WTC11 (cell line): ENCODE measurements at regions not wholly inside any gene's neighbourhood (a gene's known extent, or its start where the extent isn't known, plus 50 kb on each side); places are given as distances from the start of the nearest gene placed in this dataset.

Experiments used
- ATAC-seq: fragments of 200-7000 bp; cut with Tn5 transposase; 2 replicates; pipeline ENCODE4 v1.10.0; 2021; ENCODE audit warnings: mild to moderate bottlenecking, moderate library complexity
- CTCF ChIA-PET: fragments of 300-600 bp; sonication (Branson Sonifier 250); formaldehyde crosslinking; loops from one replicate; lab custom pipeline; 2021; ENCODE audit warnings: antibody characterized with exemption; lab: Charles Lee
- POLR2A ChIA-PET: fragments of 350-600 bp; sonication (Branson Sonifier 250); formaldehyde crosslinking; loops from one replicate; lab custom pipeline; 2021; ENCODE audit warnings: antibody characterized with exemption; lab: Charles Lee
- DNase-seq: peaks from one replicate; pipeline ENCODE4 v3.0.0; 2021; ENCODE audit warnings: low spot score
- H3K27ac Mint-ChIP-seq: 2 replicates; pipeline ENCODE4 v1.8.0; 2021; ENCODE audit warnings: mixed read lengths
- H3K27me3 Mint-ChIP-seq: 2 replicates; pipeline ENCODE4 v1.8.0; 2021; ENCODE audit warnings: low read depth, mild to moderate bottlenecking, moderate library complexity, mixed read lengths
- H3K36me3 Mint-ChIP-seq: 2 replicates; pipeline ENCODE4 v1.8.0; 2021; ENCODE audit warnings: mixed read lengths
- H3K4me1 Mint-ChIP-seq: 2 replicates; pipeline ENCODE4 v1.8.0; 2022; ENCODE audit warnings: mixed read lengths
- H3K4me3 Mint-ChIP-seq: 2 replicates; pipeline ENCODE4 v1.8.0; 2021; ENCODE audit warnings: mild to moderate bottlenecking, moderate library complexity, mixed read lengths
- H3K9me3 Mint-ChIP-seq: 2 replicates; pipeline ENCODE4 v1.8.0; 2021; ENCODE audit warnings: mixed read lengths
- AR ChIP-seq: fragments of 250-450 bp; sonication (Bioruptor Pico); IDR thresholded peaks from 2 replicates; pipeline ENCODE4 v1.9.0; 2021; ENCODE audit warnings: mild to moderate bottlenecking
- GABPB1 ChIP-seq: sonication (generic); formaldehyde crosslinking; IDR thresholded peaks from 2 replicates; pipeline ENCODE4 v1.8.1; 2023; ENCODE audit warnings: mild to moderate bottlenecking, missing genetic modification reagents
- MLX ChIP-seq: sonication (generic); formaldehyde crosslinking; IDR thresholded peaks from 2 replicates; pipeline ENCODE4 v1.8.1; 2023; ENCODE audit warnings: mild to moderate bottlenecking, missing genetic modification reagents, moderate library complexity
- MXD4 ChIP-seq: fragments of 250-450 bp; sonication (Bioruptor Pico); IDR thresholded peaks from 2 replicates; pipeline ENCODE4 v1.8.0; 2021; ENCODE audit warnings: mild to moderate bottlenecking, moderate library complexity, borderline replicate concordance
- NFYB ChIP-seq: sonication (generic); formaldehyde crosslinking; conservative IDR thresholded peaks from 2 replicates; pipeline ENCODE4 v1.8.0; 2022; ENCODE audit warnings: low read depth, missing genetic modification reagents
- NR2C2 ChIP-seq: sonication (generic); formaldehyde crosslinking; IDR thresholded peaks from 2 replicates; pipeline ENCODE4 v1.8.0; 2022; ENCODE audit warnings: mild to moderate bottlenecking, missing genetic modification reagents
- TP53 ChIP-seq: sonication (generic); formaldehyde crosslinking; IDR thresholded peaks from 2 replicates; pipeline ENCODE4 v1.8.1; 2023; ENCODE audit warnings: mild to moderate bottlenecking, missing genetic modification reagents
- USF1 ChIP-seq: sonication (generic); formaldehyde crosslinking; IDR thresholded peaks from 2 replicates; pipeline ENCODE4 v1.8.0; 2022; ENCODE audit warnings: mild to moderate bottlenecking, missing genetic modification reagents
- USF2 ChIP-seq: sonication (generic); formaldehyde crosslinking; IDR thresholded peaks from 2 replicates; pipeline ENCODE4 v1.8.1; 2023; ENCODE audit warnings: mild to moderate bottlenecking, missing genetic modification reagents, moderate library complexity
- ZBTB21 ChIP-seq: sonication (generic); formaldehyde crosslinking; IDR thresholded peaks from 2 replicates; pipeline ENCODE4 v1.8.1; 2023; ENCODE audit warnings: mild to moderate bottlenecking, missing genetic modification reagents, borderline replicate concordance
- ZNF121 ChIP-seq: sonication (generic); formaldehyde crosslinking; IDR thresholded peaks from 2 replicates; pipeline ENCODE4 v1.8.0; 2023; ENCODE audit warnings: missing genetic modification reagents
- ZNF138 ChIP-seq: sonication (generic); formaldehyde crosslinking; conservative IDR thresholded peaks from 2 replicates; pipeline ENCODE4 v1.8.1; 2022; ENCODE audit warnings: mild to moderate bottlenecking, moderate library complexity, missing genetic modification reagents
- ZNF425 ChIP-seq: fragments of 250-450 bp; sonication (Bioruptor Pico); conservative IDR thresholded peaks from 2 replicates; pipeline ENCODE4 v1.9.0; 2021; ENCODE audit warnings: mild to moderate bottlenecking
- ZNF512 ChIP-seq: sonication (generic); formaldehyde crosslinking; IDR thresholded peaks from 2 replicates; pipeline ENCODE4 v1.8.1; 2022; ENCODE audit warnings: missing genetic modification reagents, borderline replicate concordance
- TF ChIP-seq, protein P1 (sequence below): sonication (generic); formaldehyde crosslinking; conservative IDR thresholded peaks from 2 replicates; pipeline ENCODE4 v1.8.1; 2022; ENCODE audit warnings: mild to moderate bottlenecking, missing genetic modification reagents

GRCh38 chr12:132423820-132424645 lies 65.9 kb upstream of the FBRSL1 start (continued):
- TF ChIP-seq ZNF512, result no peak
- TF ChIP-seq, all 79 proteins: peak for 0

DNA sequence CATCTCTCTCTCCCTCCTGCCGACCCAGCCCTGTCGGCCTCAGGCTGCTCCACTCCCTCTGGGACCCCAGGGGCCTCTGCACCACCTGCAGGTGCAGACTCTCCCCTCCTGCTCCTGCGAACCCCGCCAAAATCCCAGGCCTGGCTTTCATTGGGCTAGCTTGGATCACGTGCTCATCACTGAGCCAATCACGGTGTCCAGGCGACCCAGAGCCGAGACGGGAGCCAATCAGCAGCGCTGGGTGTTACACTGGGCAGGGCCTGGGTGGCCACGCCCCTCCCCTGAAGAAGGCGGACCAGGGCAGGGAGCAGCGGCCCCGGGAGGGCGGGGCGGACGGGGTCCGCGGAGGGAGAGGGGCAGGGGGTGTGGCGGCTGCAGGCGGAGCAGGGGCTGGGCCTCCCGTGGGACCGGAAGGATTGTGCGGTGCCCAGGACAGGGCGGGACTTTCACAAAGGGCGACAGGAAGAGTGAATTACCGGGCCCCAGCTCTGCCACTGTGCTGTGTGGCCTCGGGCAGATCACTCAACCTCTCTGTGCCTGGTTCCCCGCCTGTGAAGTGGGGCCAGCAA lies 66.6 kb upstream of the FBRSL1 start:
- Mint-ChIP-seq H3K4me3 (no peak overlapping the region), H3K9me3 (peaks cover 23% of the 10 kb centered on the region), H3K36me3 (peaks cover 13% of the 10 kb centered on the region), H3K27ac (no peak overlapping the region), H3K4me1 (no peaks in the 10 kb centered on the region; the same call in 1 of the 2 replicates), H3K27me3 (peaks cover 98% of the 10 kb centered on the region)
- ATAC-seq, result peak; percentile 71
- ChIA-PET POLR2A (no interaction called here), CTCF (interaction anchor here (1.5 to 1.6 kb wide), 2 partner anchors 9 to 121 kb away, joined by 4 to 8 read pairs; no protein-coding TSS in a partner anchor)
- DNase-seq, result peak; percentile 41
- peak; percentile 80 for TF ChIP-seq USF2 (CRISPR knock-in tag)
- peak; percentile 80 for TF ChIP-seq NFYB
- peak; percentile 43; the same call in 1 of the 2 replicates for TF ChIP-seq USF1 (CRISPR knock-in tag)
- TF ChIP-seq AR (CRISPR knock-in tag), result no peak

DNA sequence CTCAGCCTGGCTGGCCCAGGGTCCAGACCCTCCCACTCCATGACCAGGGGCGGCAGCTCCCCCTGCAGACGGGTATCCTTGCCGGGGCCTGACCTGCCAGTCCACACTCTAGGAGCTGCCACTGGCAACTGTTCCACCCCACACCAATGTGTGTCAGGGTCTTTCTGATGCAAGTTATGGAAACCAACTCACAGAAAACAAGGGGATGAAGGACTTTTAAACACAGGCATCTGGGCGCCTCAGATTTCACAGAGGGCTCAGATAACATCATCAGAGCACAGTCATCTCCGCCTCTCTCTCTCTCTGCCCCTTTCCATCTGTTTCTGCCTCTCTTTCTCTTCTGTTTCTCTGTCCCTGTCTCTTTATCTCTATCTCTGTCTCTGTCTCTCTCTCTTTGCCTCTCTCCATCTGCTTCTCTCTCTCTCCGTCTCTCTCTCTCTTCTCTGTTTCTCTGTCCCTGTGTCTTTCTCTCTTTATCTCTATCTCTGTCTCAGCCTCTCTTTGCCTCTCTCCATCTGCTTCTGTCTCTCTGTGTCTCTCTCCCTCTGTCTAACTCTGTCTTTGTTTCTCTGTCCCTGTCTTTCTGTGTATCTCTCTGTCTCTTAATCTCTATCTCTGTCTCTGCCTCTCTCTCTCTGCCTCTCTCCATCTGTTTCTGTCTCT lies 67.4 kb upstream of the FBRSL1 start:
- no peaks in the 10 kb centered on the region; the same call in 1 of the 2 replicates for H3K4me1 Mint-ChIP-seq
- TF ChIP-seq MXD4, result no peak
- TF ChIP-seq GABPB1, result peak; percentile 73; the same call in 1 of the 2 replicates
- TF ChIP-seq ZNF121 (CRISPR knock-in tag), result peak; percentile 69; the same call in 1 of the 2 replicates
- no peak for TF ChIP-seq TP53 (CRISPR knock-in tag)
- CTCF ChIA-PET, result interaction anchor here (1.0 to 1.6 kb wide), 5 partner anchors 8 to 139 kb away, joined by 3 to 8 read pairs (median 4); no protein-coding TSS in a partner anchor
- ATAC-seq (peak; percentile 77), DNase-seq (peak; percentile 54)
- no peak overlapping the region for H3K4me3 Mint-ChIP-seq
- POLR2A ChIA-PET, result interaction anchor here (0.6 kb wide), 1 partner anchor 43 kb away, joined by 3 read pairs; no protein-coding TSS in a partner anchor
- H3K36me3 Mint-ChIP-seq, result peaks cover 13% of the 10 kb centered on the region
- H3K27me3 Mint-ChIP-seq, result peaks cover 98% of the 10 kb centered on the region
- H3K27ac Mint-ChIP-seq, result no peak overlapping the region
- peaks cover 23% of the 10 kb centered on the region for H3K9me3 Mint-ChIP-seq

GRCh38 chr12:132422040-132422380 lies 67.9 kb upstream of the FBRSL1 start:
- Mint-ChIP-seq H3K27me3 (peaks cover 98% of the 10 kb centered on the region), H3K27ac (no peak overlapping the region), H3K4me3 (no peak overlapping the region), H3K36me3 (peaks cover 13% of the 10 kb centered on the region), H3K9me3 (peaks cover 23% of the 10 kb centered on the region), H3K4me1 (no peaks in the 10 kb centered on the region; the same call in 1 of the 2 replicates)
- POLR2A ChIA-PET, result interaction anchor here (0.6 kb wide), 1 partner anchor 44 kb away, joined by 3 read pairs; no protein-coding TSS in a partner anchor
- DNase-seq (no peak), ATAC-seq (no peak)
- CTCF ChIA-PET, result interaction anchor here (1.0 to 1.6 kb wide), 5 partner anchors 8 to 139 kb away, joined by 3 to 8 read pairs (median 4); no protein-coding TSS in a partner anchor
- TF ChIP-seq NR2C2 (no peak), ZNF512 (no peak), ZNF425 (CRISPR knock-in tag) (no peak), ZNF138 (CRISPR knock-in tag) (no peak), ZBTB21 (no peak), MLX (CRISPR knock-in tag) (no peak)
- TF ChIP-seq, protein P1, sequence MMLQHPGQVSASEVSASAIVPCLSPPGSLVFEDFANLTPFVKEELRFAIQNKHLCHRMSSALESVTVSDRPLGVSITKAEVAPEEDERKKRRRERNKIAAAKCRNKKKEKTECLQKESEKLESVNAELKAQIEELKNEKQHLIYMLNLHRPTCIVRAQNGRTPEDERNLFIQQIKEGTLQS (CRISPR knock-in tag), result no peak
